ENCODE measurements at regions not wholly inside any gene's neighbourhood (a gene's known extent, or its start where the extent isn't known, plus 50 kb on each side); places are given as distances from the start of the nearest gene placed in this dataset.

GRCh38 chr2:58968885-58969284 is 727.8 kb upstream of the FANCL start:
- DNase-seq, result no peak

- DNase-seq, result no peak
Measured at GRCh38 chr2:58967736-58968135, 726.6 kb upstream of the FANCL start.

- DNase-seq, result no peak
Measured at GRCh38 chr2:58965602-58966001, 724.5 kb upstream of the FANCL start.

- DNase-seq, result no peak
Measured at GRCh38 chr2:58959996-58960395, 718.9 kb upstream of the FANCL start.

GRCh38 chr2:58957188-58957840 is 716.2 kb upstream of the FANCL start:
- DNase-seq, result no peak

GRCh38 chr2:58954880-58955385 is 713.8 kb upstream of the FANCL start:
- no peak for DNase-seq

GRCh38 chr2:58951722-58952121 is 710.6 kb upstream of the FANCL start:
- no peak for DNase-seq

- no peak for DNase-seq
Measured at GRCh38 chr2:58950795-58951462, 709.8 kb upstream of the FANCL start.

- no peak for DNase-seq
Measured at GRCh38 chr2:58939388-58939787, 698.3 kb upstream of the FANCL start.

- no peak for DNase-seq
Measured at GRCh38 chr2:58938988-58939387, 697.9 kb upstream of the FANCL start.

GRCh38 chr2:58932801-58933200 is 691.7 kb upstream of the FANCL start:
- no peak for DNase-seq

GRCh38 chr2:58930537-58930936 is 689.4 kb upstream of the FANCL start:
- no peak for DNase-seq

- no peak for DNase-seq
Measured at GRCh38 chr2:58928973-58929372, 687.8 kb upstream of the FANCL start.

GRCh38 chr2:58928391-58928790 is 687.3 kb upstream of the FANCL start:
- DNase-seq, result no peak

GRCh38 chr2:58926112-58926511 is 685.0 kb upstream of the FANCL start:
- no peak for DNase-seq

GRCh38 chr2:58925676-58926081 is 684.6 kb upstream of the FANCL start:
- no peak for DNase-seq

- DNase-seq, result peak; percentile 8
Measured at GRCh38 chr2:58923869-58924268, 682.7 kb upstream of the FANCL start.

GRCh38 chr2:58922245-58922644 is 681.1 kb upstream of the FANCL start:
- DNase-seq, result no peak

- DNase-seq, result no peak
Measured at GRCh38 chr2:58921676-58922075, 680.6 kb upstream of the FANCL start.

GRCh38 chr2:58920001-58920400 is 678.9 kb upstream of the FANCL start:
- no peak for DNase-seq

- DNase-seq, result no peak
Measured at GRCh38 chr2:58919316-58919715, 678.2 kb upstream of the FANCL start.

- DNase-seq, result no peak
Measured at GRCh38 chr2:58918141-58918540, 677.0 kb upstream of the FANCL start.

GRCh38 chr2:58917596-58917995 is 676.5 kb upstream of the FANCL start:
- DNase-seq, result no peak

- no peak for DNase-seq
Measured at GRCh38 chr2:58916063-58916462, 674.9 kb upstream of the FANCL start.

All from NCI-H146 (cell line).